ENCODE measurements at regions not wholly inside any gene's neighbourhood (a gene's known extent, or its start where the extent isn't known, plus 50 kb on each side); places are given as distances from the start of the nearest gene placed in this dataset.

DNA sequence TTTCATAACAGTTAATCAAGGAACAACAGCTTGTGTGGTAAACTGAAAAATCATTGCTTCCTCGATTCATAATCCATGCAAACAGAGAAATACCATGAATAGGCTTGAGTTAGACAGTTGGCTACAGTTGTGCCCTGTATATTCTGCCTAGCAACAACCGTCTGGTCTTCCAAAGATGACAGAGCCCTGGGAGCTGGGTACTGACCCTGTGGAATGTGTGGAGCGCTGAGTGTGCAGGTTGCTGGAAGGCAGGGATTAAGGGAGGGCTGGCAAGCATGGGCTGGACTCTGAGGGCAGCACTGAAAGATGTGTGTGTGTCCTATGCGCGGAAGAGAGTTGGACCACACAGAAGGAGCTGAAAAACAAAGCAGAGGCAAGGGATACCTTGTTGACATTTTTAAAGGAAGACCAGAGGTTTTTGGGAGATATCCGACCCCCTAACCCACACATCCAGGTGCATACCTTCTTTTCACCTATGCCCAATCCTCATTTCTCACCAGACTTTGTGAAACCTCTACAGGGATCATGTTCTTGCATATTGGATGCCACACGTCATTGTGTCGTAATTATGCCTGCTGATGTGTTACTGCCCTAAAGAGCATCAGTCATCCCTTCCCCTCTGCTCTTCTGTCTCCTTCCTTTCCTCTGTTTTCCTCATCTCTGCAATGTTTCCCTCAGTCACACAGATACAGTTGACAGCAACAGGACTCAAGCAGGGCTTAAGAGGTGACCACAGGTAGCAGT, 58.2 kb upstream of the VGLL2 start:
- peak in 1 of 11 donors; percentile 4 for DNase-seq (ENCODE audit: extremely low read depth in 1 of 11, low read depth in 9 of 11, low spot score in 4 of 11)

DNA sequence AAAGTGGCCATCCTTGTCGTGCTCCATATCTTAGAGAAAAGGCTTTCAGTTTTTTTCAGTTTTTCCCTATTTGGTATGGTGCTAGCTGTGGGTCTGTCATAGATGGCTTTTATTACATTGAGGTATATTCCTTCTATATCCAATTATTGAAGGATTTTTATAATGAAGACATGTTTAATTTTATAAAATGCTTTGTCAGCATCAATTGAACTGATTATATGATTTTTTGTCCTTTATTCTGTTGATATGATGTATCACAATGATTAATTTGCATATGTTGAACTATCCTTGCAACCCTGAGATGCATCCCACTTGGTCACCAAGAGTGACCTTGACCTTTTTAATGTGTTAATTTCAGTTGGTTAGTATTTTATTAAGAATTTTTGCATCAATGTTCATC, 55.1 kb upstream of the VGLL2 start:
- no peak for DNase-seq (ENCODE audit: extremely low read depth in 1 of 11, low read depth in 9 of 11, low spot score in 4 of 11)

DNA sequence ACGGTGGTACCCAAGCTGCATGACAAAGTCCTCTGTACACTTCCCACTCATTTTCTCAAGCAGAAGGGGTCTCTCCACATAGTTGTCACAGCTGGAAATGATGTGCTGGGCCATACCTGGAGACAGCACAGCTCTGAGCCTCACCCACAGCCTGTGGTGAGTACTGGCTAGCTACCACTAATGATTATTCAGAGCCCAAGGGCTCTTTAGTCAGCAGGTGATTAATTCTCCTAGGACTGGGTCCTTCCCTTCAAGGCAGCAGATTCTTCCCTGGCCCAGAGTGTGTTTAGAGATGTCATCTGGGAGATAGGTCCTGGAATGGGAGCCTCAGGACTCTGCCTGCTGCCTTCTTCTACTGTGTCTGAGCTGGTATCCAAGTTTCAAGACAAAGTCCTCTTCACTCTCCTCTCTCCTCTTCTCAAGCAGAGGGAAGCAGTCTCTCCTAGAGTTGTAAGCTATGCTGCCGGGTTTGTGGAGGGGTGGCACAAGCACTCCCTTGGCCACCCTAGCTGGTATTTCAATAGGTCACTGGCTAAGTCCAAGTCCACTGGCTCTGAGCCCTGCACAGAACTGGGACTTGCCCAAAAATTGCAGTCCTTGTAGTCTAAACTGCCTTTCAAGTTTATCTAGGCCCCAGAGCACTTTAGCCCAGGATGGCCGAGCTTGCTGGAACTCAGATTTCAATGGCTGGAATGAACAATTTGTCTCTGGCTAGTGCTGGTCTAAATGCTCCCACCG, 49.8 kb upstream of the VGLL2 start:
- no peak for DNase-seq (ENCODE audit: extremely low read depth in 1 of 11, low read depth in 9 of 11, low spot score in 4 of 11)

Data from renal cortex interstitium (tissue), 11 donors.